ENCODE measurements at regions not wholly inside any gene's neighbourhood (a gene's known extent, or its start where the extent isn't known, plus 50 kb on each side); places are given as distances from the start of the nearest gene placed in this dataset.

- DNase-seq (ENCODE audit: low read depth): no peak
These were observed 72.0 kb downstream of the ALX1 start for GRCh38 chr12:85352016-85352415.

DNA sequence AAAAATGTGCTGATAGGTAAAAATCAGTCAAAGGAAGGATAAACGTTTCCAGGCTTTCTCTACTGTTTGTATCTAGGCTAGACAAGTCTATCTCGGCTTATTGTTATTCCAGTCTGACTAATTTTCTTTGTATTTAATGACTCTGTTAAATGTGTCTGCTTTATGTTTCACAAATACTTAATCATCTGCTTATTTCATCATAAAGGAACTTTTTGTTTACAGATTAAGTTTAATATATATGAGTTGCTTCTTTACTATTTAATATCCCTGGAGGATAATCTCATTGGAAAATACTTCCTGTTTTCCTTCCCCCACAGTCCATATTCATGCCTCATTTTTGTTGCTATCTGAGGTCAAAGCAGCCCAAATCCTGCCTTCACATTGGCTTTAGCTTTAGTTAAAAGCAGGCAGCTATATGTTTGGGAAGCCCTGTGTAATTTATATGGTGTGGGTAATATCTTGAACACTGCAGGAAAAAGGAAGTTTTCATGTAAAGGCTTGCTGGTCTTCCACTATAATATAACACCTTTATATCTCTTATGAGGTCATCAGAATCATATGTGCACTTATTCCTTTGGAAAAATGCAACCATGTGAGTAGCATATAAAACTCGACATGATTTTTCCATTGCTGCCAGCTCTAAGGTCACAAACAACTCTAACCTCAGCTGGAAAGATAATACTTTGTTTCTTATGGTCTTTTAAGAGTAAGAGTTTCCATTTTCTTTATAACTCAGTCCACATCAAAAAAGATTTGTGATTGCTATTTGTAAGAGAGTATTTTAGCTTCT is 76.8 kb downstream of the ALX1 start:
- DNase-seq (ENCODE audit: low read depth): no peak

DNA sequence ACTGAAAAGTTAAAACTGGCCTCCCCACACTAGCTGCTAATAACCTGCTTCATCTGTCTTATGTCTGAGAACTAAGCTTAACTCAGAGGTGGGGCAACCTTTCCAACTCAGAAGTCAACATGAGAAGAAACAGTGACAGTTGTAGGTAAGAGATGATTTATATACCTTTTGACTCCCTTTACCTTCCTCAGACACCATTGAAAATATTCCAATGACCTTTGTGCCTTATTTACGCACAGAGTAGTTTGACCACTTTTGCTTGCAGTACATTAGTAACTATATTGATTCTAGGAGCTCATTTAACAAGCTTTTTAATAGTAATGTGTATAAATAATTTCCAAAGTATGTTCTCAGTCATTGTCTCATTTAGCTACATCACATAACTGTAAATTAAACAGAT is 77.6 kb downstream of the ALX1 start:
- no peak for DNase-seq (ENCODE audit: low read depth)

- DNase-seq (ENCODE audit: low read depth): no peak
These were observed 78.7 kb downstream of the ALX1 start for GRCh38 chr12:85358715-85359114.

GRCh38 chr12:85363382-85364190 is 83.6 kb downstream of the ALX1 start:
- no peak for DNase-seq (ENCODE audit: low read depth)

DNA sequence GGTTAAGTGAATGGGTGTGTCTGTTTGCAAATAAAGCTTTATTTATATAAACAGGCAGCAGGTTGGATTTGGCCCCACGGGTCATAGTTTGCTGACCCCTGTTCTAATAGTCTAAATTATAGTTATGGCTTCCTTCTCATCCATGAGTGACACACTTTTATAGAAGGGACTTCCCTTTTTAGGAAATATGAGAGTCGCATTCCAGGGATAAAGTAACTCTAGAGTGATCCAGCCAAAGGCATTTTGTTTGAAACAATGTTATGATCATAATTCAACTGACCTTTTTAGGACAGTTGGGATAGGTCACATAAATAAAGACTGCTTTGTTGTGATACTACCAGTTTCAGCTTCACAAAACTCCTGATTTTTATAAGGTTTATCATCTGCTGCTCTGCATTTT is 87.9 kb downstream of the ALX1 start:
- no peak for DNase-seq (ENCODE audit: low read depth)

DNA sequence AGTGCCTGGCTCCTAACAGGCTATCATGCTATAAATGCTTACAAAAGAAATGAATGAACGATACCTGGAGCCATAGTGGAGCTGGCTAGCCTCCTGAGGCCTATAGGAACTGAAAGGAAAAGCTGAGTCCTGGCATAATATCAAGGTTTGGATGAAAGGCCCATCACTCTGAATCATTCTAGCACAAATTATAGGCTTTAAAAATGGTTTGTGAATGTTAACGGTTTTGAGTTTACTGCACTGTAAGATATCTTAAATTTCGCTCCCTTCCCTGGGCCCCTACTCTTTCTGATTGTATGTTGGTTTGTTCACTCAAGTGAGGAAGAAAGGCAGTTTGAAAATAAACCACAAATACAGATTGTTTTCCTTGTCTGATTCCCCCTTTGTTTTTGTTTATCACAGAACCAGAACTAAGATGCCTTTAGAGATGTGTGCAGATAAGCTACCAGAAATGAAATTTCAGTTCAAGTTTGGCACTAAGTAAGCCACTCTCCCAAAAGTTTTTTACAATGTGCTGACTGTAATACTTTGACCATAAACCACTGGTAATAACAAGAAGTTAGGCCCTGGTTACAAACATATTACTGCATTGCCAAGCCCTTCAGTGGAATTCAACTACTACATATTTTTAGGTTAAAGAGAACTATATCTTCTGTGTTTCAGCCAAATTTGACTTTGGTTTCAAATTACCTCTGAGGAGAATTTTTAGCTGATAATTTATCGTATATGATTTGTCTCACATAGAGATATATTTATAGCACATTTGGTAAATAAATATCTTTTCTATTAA is 89.5 kb downstream of the ALX1 start:
- DNase-seq (ENCODE audit: low read depth): no peak

DNA sequence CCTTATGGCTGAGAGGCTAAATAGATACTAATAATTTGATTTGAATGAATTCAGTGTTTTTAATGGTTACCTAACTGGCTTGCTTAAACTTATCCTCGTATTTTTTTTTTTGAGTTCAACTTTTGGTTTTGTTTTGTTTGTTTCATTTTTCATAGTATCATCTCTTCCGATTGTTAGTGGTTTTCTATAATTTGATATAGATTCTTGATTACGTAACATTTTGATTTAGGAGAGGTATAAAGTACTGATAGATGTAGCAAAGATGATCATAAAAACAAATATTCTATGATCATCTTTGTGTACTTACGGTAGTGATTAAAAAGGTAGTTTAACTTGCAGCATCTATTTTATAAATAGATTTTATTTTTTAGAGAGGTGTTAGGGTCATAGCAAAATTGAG is 93.0 kb downstream of the ALX1 start:
- no peak for DNase-seq (ENCODE audit: low read depth)

DNA sequence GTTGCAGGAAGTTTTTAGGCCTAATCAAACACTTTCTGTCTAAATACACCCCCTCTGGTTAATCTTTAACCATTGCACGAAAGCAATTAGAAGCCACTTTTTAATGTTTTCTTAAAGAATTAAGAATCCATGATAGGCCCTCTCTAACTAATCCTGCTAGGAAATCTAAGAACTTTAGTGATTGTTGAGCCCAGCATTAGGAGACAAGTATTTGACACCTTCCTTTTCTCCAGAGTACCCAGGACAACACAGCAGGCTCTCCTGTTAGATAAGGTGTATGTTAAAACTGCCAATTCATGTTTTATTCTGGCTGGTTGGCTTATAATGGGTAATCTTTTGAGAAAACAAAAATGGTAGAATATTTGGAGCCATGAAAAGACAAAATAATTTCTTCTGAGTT is 95.0 kb downstream of the ALX1 start:
- no peak for DNase-seq (ENCODE audit: low read depth)

DNA sequence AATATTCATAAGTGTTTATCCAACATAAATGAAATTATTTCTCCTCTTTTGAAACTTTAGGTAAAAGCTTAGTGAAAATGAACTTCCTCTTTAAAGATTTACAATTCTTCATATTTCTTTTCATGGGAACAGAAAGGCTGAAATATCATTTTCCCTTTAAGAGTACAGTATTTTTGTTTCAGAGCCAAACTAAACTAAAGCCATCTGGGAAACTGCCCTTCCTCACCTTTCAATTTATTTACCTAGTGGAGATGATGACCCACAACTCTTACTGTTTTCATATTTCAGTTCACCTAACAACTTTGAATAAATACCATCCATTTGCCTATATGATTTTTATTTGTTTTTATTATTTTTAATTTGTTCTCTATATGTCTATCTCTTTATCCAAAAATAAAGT is 105.4 kb downstream of the ALX1 start:
- DNase-seq (ENCODE audit: low read depth): no peak

- DNase-seq (ENCODE audit: low read depth): no peak
These were observed 110.2 kb downstream of the ALX1 start for GRCh38 chr12:85390266-85390665.

DNA sequence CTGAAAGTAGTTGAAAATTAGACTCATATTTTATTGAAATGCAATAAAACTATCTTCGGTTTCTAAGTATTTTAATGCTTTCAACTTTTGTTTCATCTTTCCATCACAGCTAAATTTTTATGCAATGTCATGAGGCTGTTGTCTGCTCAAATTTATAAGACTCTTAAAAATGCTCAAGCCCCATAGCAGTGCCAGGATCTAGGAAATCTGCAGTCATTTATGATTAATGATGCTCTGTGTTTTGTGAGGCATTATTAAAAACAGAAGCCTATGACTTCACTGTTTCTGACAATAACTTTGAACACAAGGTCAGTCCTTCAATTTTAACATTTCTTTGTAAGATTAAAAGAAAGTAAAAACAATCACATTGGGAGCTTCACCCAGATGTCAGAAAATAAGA is 112.5 kb downstream of the ALX1 start:
- no peak for DNase-seq (ENCODE audit: low read depth)

- no peak for DNase-seq (ENCODE audit: low read depth)
These were observed 113.6 kb downstream of the ALX1 start for GRCh38 chr12:85393606-85394005.

GRCh38 chr12:85394065-85394464 is 114.0 kb downstream of the ALX1 start:
- DNase-seq (ENCODE audit: low read depth): no peak

DNA sequence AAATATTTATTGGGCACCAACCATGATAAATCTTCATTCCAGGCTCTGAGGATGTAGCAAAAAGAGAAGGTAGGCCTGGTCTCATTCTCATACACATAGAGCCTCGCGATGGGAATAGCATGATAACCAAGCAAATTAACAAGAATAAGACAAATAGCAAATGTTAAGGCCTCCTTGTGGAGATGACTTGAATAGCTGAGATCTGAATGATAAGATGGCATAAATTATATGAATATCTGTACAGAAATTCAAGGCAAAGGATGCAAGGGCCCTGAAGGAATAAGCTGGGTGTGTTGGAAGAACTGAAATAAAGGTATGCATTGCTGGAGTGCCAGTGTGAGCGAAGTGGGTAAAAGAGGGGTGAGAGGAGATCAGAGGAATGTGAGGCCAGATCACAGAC is 114.8 kb downstream of the ALX1 start:
- no peak for DNase-seq (ENCODE audit: low read depth)

DNA sequence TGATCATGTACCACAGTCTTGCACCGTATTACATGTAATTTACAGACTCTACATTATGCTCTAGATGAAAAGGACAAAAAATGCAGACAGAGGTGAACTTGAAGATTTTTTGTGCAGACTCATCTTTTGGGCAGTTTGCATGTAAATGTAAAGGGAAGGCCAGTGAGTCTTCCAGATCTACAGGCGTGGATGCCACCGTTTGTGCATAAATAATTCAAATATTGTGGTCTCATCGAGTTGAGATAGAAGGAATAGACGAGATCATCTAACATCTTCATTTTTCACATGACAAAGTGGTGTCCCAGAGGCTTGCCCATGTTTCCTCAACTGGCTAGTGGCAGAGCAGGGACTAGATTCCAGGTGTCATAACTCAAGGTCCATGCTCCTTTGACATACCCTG is 125.2 kb downstream of the ALX1 start:
- no peak for DNase-seq (ENCODE audit: low read depth)

GRCh38 chr12:85405781-85406522 is 125.9 kb downstream of the ALX1 start:
- no peak for DNase-seq (ENCODE audit: low read depth)

DNA sequence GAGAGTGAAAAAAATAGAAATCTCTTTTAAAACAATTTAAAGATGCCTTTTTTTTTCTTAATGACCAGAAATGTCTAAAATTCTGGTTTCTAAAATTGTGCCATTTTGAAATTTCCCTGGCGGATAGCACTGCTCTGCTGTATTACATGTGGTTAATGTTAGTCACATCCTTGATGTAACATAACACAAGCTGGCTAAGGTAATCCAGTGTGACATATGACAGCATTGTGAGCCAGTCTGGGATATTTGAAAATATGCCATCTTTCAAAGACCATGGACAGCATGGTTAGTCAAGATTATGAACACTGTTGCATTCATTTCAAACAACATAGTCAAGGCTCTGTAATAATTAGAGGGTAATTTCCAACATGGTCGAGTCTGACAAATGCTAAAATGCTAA is 133.2 kb downstream of the ALX1 start:
- DNase-seq (ENCODE audit: low read depth): no peak

- no peak for DNase-seq (ENCODE audit: low read depth)
These were observed 142.7 kb downstream of the ALX1 start for GRCh38 chr12:85422762-85423161.

- DNase-seq (ENCODE audit: low read depth): no peak
These were observed 143.9 kb downstream of the ALX1 start for GRCh38 chr12:85423947-85424346.

GRCh38 chr12:85424581-85425348 is 144.7 kb downstream of the ALX1 start:
- no peak for DNase-seq (ENCODE audit: low read depth)

GRCh38 chr12:85425349-85425612 is 145.3 kb downstream of the ALX1 start:
- DNase-seq (ENCODE audit: low read depth): no peak

Data from stimulated activated CD4-positive, alpha-beta T cell treated with anti-CD3 and anti-CD28 coated beads, Interleukin-2, amount 100 ng/mL, for 4 hours (primary cell).